GM12878 (cell line): ENCODE measurements at regions not wholly inside any gene's neighbourhood (a gene's known extent, or its start where the extent isn't known, plus 50 kb on each side); places are given as distances from the start of the nearest gene placed in this dataset.

Experiments
- ATAC-seq: fragments of 200-7000 bp; cut with Tn5 transposase; 3 replicates; pipeline ENCODE4 v1.9.1; 2020; ENCODE audit warnings: mild to moderate bottlenecking, moderate library complexity
- BruUV-seq: library from RNA; stranded (reverse); fragments of 400-500 nt; replicated peaks from 2 replicates; lab custom pipeline; 2021; lab: Mats Ljungman, UMichigan
- CTCF ChIA-PET: fragments of 300-600 bp; sonication (Branson Sonifier 250); formaldehyde crosslinking; extraction: SDS; loops from one replicate; lab custom pipeline; 2021; ENCODE audit warnings: inconsistent platforms; lab: Yijun Ruan, JAX
- POLR2A ChIA-PET: fragments of 350-600 bp; formaldehyde crosslinking; extraction: SDS; loops from one replicate; lab custom pipeline; 2021; ENCODE audit warnings: inconsistent platforms; lab: Charles Lee
- RAD21 ChIA-PET: fragments of 300-600 bp; sonication (Branson Sonifier 250); formaldehyde crosslinking; loops from one replicate; lab custom pipeline; 2023; ENCODE audit warnings: antibody characterized with exemption; ENCODE audit not compliant: unreplicated experiment; lab: Charles Lee
- SMC1A ChIA-PET: fragments of 300-600 bp; sonication (Branson Sonifier 250); formaldehyde crosslinking; loops from one replicate; lab custom pipeline; 2023; ENCODE audit not compliant: unreplicated experiment, uncharacterized antibody; lab: Charles Lee
- DNase-seq: peaks from one replicate; pipeline ENCODE4 v3.0.0-alpha.2; 2011; ENCODE audit warnings: low read depth, low spot score
- FAIRE-seq: peaks from 3 replicates; lab custom pipeline; 2011; peaks lifted over from hg19 to GRCh38; lab: Jason Lieb, UNC
- H2AFZ ChIP-seq: 2 replicates; pipeline ENCODE4 v1.6.0; 2011; ENCODE audit warnings: low read depth, low read length, control low read depth; ENCODE audit not compliant: control insufficient read depth
- H3K27ac ChIP-seq: 2 replicates; pipeline ENCODE4 v1.5.1; 2011; ENCODE audit warnings: control low read depth; ENCODE audit not compliant: control insufficient read depth, insufficient read depth
- H3K27me3 ChIP-seq, 2 experiments: replicated peaks in 1 of 2; 2 replicates each; pipeline versions ENCODE4 v1.6.0 to v1.6.1; 2011; ENCODE audit warnings: low read length in 1 of 2; ENCODE audit not compliant: control insufficient read depth in 2 of 2, insufficient read depth in 2 of 2
- H3K36me3 ChIP-seq, 2 experiments: 2 replicates each; pipeline ENCODE4 v1.5.1; 2011; ENCODE audit warnings: low read length in 1 of 2; ENCODE audit not compliant: control insufficient read depth in 2 of 2, insufficient read depth in 2 of 2
- H3K4me1 ChIP-seq: 2 replicates; pipeline ENCODE4 v1.6.1; 2011; ENCODE audit warnings: mild to moderate bottlenecking, low read length, moderate library complexity, mixed read lengths; ENCODE audit not compliant: control insufficient read depth, insufficient read depth
- H3K4me2 ChIP-seq: 2 replicates; pipeline ENCODE4 v1.6.0; 2011; ENCODE audit warnings: control low read depth; ENCODE audit not compliant: control insufficient read depth, insufficient read depth
- H3K4me3 ChIP-seq: fragments of 200-600 bp; sonication (generic); 2 replicates; pipeline ENCODE4 v1.5.1; 2016
- H3K79me2 ChIP-seq: 2 replicates; pipeline ENCODE4 v1.6.0; 2011; ENCODE audit warnings: low read length; ENCODE audit not compliant: control insufficient read depth, insufficient read depth
- H3K9ac ChIP-seq: 2 replicates; pipeline ENCODE4 v1.8.0; 2011; ENCODE audit warnings: low read length, control low read depth, mixed read lengths; ENCODE audit not compliant: control insufficient read depth, insufficient read depth
- H3K9me3 ChIP-seq: replicated peaks from 3 replicates; pipeline ENCODE4 v1.5.1; 2011; ENCODE audit warnings: mild to moderate bottlenecking, low read length; ENCODE audit not compliant: control insufficient read depth, insufficient read depth
- H4K20me1 ChIP-seq: 2 replicates; pipeline ENCODE4 v1.6.0; 2011; ENCODE audit not compliant: control insufficient read depth, insufficient read depth
- CBX5 ChIP-seq: sonication (generic); IDR thresholded peaks from 2 replicates; pipeline ENCODE4 v1.6.1; 2016; ENCODE audit warnings: low read depth, moderate library complexity, mild to moderate bottlenecking, inconsistent platforms
- E4F1 ChIP-seq: fragments of 450-650 bp; IDR thresholded peaks from 2 replicates; pipeline ENCODE4 v1.6.1; 2018; ENCODE audit warnings: borderline replicate concordance, mild to moderate bottlenecking; ENCODE audit not compliant: partially characterized antibody
- FOS ChIP-seq: IDR thresholded peaks from 3 replicates; pipeline ENCODE4 v1.6.1; 2011; ENCODE audit warnings: borderline replicate concordance; ENCODE audit not compliant: insufficient read length; ENCODE audit errors: extremely low read depth
- FOXM1 ChIP-seq: IDR thresholded peaks from 2 replicates; pipeline ENCODE4 v1.6.1; 2012; ENCODE audit warnings: low read depth, mild to moderate bottlenecking, inconsistent platforms, low read length, moderate library complexity
- GATAD2B ChIP-seq: fragments of 450-650 bp; conservative IDR thresholded peaks from 2 replicates; pipeline ENCODE4 v1.6.1; 2017; ENCODE audit warnings: low read depth, mild to moderate bottlenecking, moderate library complexity
- HDAC6 ChIP-seq: fragments of 200-600 bp; sonication (generic); IDR thresholded peaks from one replicate; pipeline ENCODE4 v1.8.0; 2017; ENCODE audit warnings: antibody characterized with exemption; ENCODE audit not compliant: unreplicated experiment
- IRF4 ChIP-seq: IDR thresholded peaks from 2 replicates; pipeline ENCODE4 v1.6.1; 2011; ENCODE audit warnings: low read depth, low read length
- NFYA ChIP-seq: IDR thresholded peaks from 2 replicates; pipeline ENCODE4 v1.6.1; 2011; ENCODE audit warnings: low read depth, mild to moderate bottlenecking, low read length, improper control_type of control experiment, borderline replicate concordance
- NFYB ChIP-seq: IDR thresholded peaks from 2 replicates; pipeline ENCODE4 v1.6.1; 2011; ENCODE audit warnings: low read depth, mild to moderate bottlenecking, low read length, improper control_type of control experiment, moderate library complexity; ENCODE audit not compliant: insufficient read depth
- NRF1 ChIP-seq: conservative IDR thresholded peaks from 2 replicates; pipeline ENCODE4 v1.6.1; 2011; ENCODE audit warnings: mild to moderate bottlenecking, low read depth, low read length, improper control_type of control experiment
- PRDM15 ChIP-seq: fragments of 450-650 bp; formaldehyde crosslinking; IDR thresholded peaks from 2 replicates; pipeline ENCODE4 v1.4.0; 2020; ENCODE audit warnings: mild to moderate bottlenecking, moderate library complexity
- RFX5 ChIP-seq: IDR thresholded peaks from 2 replicates; pipeline ENCODE4 v1.6.1; 2011; ENCODE audit warnings: low read depth, low read length, improper control_type of control experiment
- RUNX3 ChIP-seq: IDR thresholded peaks from 2 replicates; pipeline ENCODE4 v1.6.1; 2012; ENCODE audit warnings: low read length, inconsistent platforms
- SREBF2 ChIP-seq: IDR thresholded peaks from 2 replicates; pipeline ENCODE4 v1.6.1; 2012; ENCODE audit warnings: mild to moderate bottlenecking, low read length
- WRNIP1 ChIP-seq: IDR thresholded peaks from 2 replicates; pipeline ENCODE4 v1.6.1; 2011; ENCODE audit warnings: low read depth, low read length, improper control_type of control experiment, borderline replicate concordance
- ZBED1 ChIP-seq: IDR thresholded peaks from 2 replicates; pipeline ENCODE4 v1.6.1; 2016; ENCODE audit warnings: borderline replicate concordance
- WGBS: methylation state at CpG from one replicate; pipeline ENCODE4 v1.1.6; 2016; ENCODE audit warnings: low lambda C conversion rate; ENCODE audit not compliant: insufficient replicate concordance, insufficient coverage; ENCODE audit errors: missing lambda C conversion rate; 5-methylcytosine and 5-hydroxymethylcytosine counted together
- in situ Hi-C: fragments of 300-500 bp; cut with MboI; formaldehyde crosslinking; loops from 9 replicates; pipeline ENCODE4 v1.14.3; 2018; ENCODE audit warnings: mixed read lengths
- intact Hi-C: fragments of 100-400 bp; cut with micrococcal nuclease; formaldehyde crosslinking; loops from one replicate; pipeline ENCODE4 v1.14.2; 2022; ENCODE audit not compliant: unreplicated experiment

GRCh38 chr1:81345110-81345509 lies 455.6 kb upstream of the ADGRL2 start:
- POLR2A ChIA-PET, result no interaction called here
- FAIRE-seq, result no peak
- SMC1A ChIA-PET, result no interaction called here
- CTCF ChIA-PET, result no interaction called here
- Histone ChIP-seq H3K36me3 (no peaks in the 10 kb centered on the region), H3K9ac (no peak overlapping the region), H4K20me1 (no peaks in the 10 kb centered on the region), H3K4me2 (no peak overlapping the region), H3K4me1 (no peaks in the 10 kb centered on the region)
- BruUV-seq, result no TSS peak
- intact Hi-C loops (no loop called here), in situ Hi-C loops (no loop called here)
- WGBS, result 69% methylated on average over 2 of the region's 2 CpGs
- TF ChIP-seq PRDM15 (CRISPR knock-in tag) (no peak), RUNX3 (no peak), NFYA (no peak), WRNIP1 (no peak), CBX5 (no peak), NFYB (no peak), SREBF2 (no peak), ZBED1 (no peak), FOXM1 (no peak), NRF1 (no peak), RFX5 (no peak), HDAC6 (no peak), FOS (no peak), E4F1 (no peak), IRF4 (no peak), GATAD2B (no peak)
- TF ChIP-seq, all 136 proteins: peak for 0
- Histone ChIP-seq H3K27me3 (no peaks in the 10 kb centered on the region), H3K4me3 (no peak overlapping the region), H2AFZ (no peak overlapping the region), H3K27ac (no peak overlapping the region), H3K9me3 (no peaks in the 10 kb centered on the region), H3K79me2 (no peaks in the 10 kb centered on the region)
- DNase-seq (no peak), ATAC-seq (no peak)
- RAD21 ChIA-PET, result no interaction called here
